Left ventricle myocardium inferior (tissue), 1 donor: ENCODE measurements at regions not wholly inside any gene's neighbourhood (a gene's known extent, or its start where the extent isn't known, plus 50 kb on each side); places are given as distances from the start of the nearest gene placed in this dataset.

Experiments
- DNase-seq: peaks from one replicate; pipeline ENCODE4 v3.0.0-alpha.2; 2020
- H3K27ac ChIP-seq: fragments of 200-600 bp; replicated peaks from 2 replicates; pipeline ENCODE4 v1.8.0; 2021
- H3K27me3 ChIP-seq: fragments of 200-600 bp; 2 replicates; pipeline ENCODE4 v1.8.0; 2021; ENCODE audit warnings: low read depth
- H3K36me3 ChIP-seq: fragments of 200-600 bp; 2 replicates; pipeline ENCODE4 v1.8.0; 2021
- H3K4me1 ChIP-seq: fragments of 200-600 bp; 2 replicates; pipeline ENCODE4 v1.8.0; 2021
- H3K4me3 ChIP-seq: fragments of 200-600 bp; 2 replicates; pipeline ENCODE4 v1.8.0; 2021; ENCODE audit warnings: mild to moderate bottlenecking, moderate library complexity
- H3K9me3 ChIP-seq: fragments of 200-600 bp; replicated peaks from 2 replicates; pipeline ENCODE4 v1.8.0; 2021
- CTCF ChIP-seq: fragments of 200-600 bp; IDR thresholded peaks from 2 replicates; pipeline ENCODE4 v1.8.0; 2021; ENCODE audit warnings: antibody characterized with exemption, mild to moderate bottlenecking, borderline replicate concordance
- intact Hi-C: fragments of 100-400 bp; cut with micrococcal nuclease; formaldehyde crosslinking; loops from one replicate; pipeline ENCODE4 v1.11.0; 2022
- donor health status: DM: no; HTN: yes; CAD: no; lungs with severe emphysema.

GRCh38 chr1:219837274-219837993, 90.9 kb downstream of the SLC30A10 start:
- Histone ChIP-seq H3K9me3 (no peaks in the 10 kb centered on the region), H3K4me3 (no peak overlapping the region), H3K27me3 (peaks cover 55% of the 10 kb centered on the region), H3K4me1 (no peaks in the 10 kb centered on the region), H3K36me3 (no peaks in the 10 kb centered on the region), H3K27ac (no peak overlapping the region)
- intact Hi-C loops = no loop called here
- no peak for DNase-seq
- TF ChIP-seq CTCF = peak; percentile 59

GRCh38 chr1:219834314-219834917, 93.9 kb downstream of the SLC30A10 start:
- Histone ChIP-seq H3K27me3 (peaks cover 46% of the 10 kb centered on the region), H3K36me3 (no peaks in the 10 kb centered on the region), H3K4me1 (no peaks in the 10 kb centered on the region), H3K27ac (no peak overlapping the region), H3K9me3 (no peaks in the 10 kb centered on the region), H3K4me3 (no peak overlapping the region)
- intact Hi-C loops = no loop called here
- no peak for TF ChIP-seq CTCF
- no peak for DNase-seq

- DNase-seq = no peak
- Histone ChIP-seq H3K9me3 (no peaks in the 10 kb centered on the region), H3K27ac (no peak overlapping the region), H3K27me3 (peaks cover 37% of the 10 kb centered on the region), H3K36me3 (no peaks in the 10 kb centered on the region), H3K4me3 (no peak overlapping the region), H3K4me1 (no peaks in the 10 kb centered on the region)
- TF ChIP-seq CTCF = no peak
- intact Hi-C loops = no loop called here
These were observed 95.0 kb downstream of the SLC30A10 start for GRCh38 chr1:219833214-219833815.

- intact Hi-C loops = no loop called here
- TF ChIP-seq CTCF = no peak
- Histone ChIP-seq H3K27ac (no peak overlapping the region), H3K9me3 (no peaks in the 10 kb centered on the region), H3K4me1 (no peaks in the 10 kb centered on the region), H3K27me3 (no peaks in the 10 kb centered on the region), H3K4me3 (no peak overlapping the region), H3K36me3 (no peaks in the 10 kb centered on the region)
- no peak for DNase-seq
These were observed 102.1 kb downstream of the SLC30A10 start for GRCh38 chr1:219826290-219826689.

GRCh38 chr1:219825355-219825754, 103.0 kb downstream of the SLC30A10 start:
- H3K9me3 ChIP-seq = no peaks in the 10 kb centered on the region
- no peak overlapping the region for H3K27ac ChIP-seq
- no peaks in the 10 kb centered on the region for H3K36me3 ChIP-seq
- no peak for TF ChIP-seq CTCF
- no peak overlapping the region for H3K4me3 ChIP-seq
- no peak for DNase-seq
- intact Hi-C loops = no loop called here
- no peaks in the 10 kb centered on the region for H3K27me3 ChIP-seq
- no peaks in the 10 kb centered on the region for H3K4me1 ChIP-seq
